GM18517 (cell line): ENCODE measurements at regions not wholly inside any gene's neighbourhood (a gene's known extent, or its start where the extent isn't known, plus 50 kb on each side); places are given as distances from the start of the nearest gene placed in this dataset.
"Not testable (repeated sequence)": the region's sequence is repeated elsewhere in the genome, so short reads cannot be mapped to it uniquely, and the experiment has no call there.

Source experiments
- ATAC-seq: cut with Tn5 transposase; IDR thresholded peaks from one replicate; pipeline ENCODE4 v1.9.1; 2021; ENCODE audit warnings: mild to moderate bottlenecking, moderate library complexity; ENCODE audit not compliant: unreplicated experiment

DNA sequence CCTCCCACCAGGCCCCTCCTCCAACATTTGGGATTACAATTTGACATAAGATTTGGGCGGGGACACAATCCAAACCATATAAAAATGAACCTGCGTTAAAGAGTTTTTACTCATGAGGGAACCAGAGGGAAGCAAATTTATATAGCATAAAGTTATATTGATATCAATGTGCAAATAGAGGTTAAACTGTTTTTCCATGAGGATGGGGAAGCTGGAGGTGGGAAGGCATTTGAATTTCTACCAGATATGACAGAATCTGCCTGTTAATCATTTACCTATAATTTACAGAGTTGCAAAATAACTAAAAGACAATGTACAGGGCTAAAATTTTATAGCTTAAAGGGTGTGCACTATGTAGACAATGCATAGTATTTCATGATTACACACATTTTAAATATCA is 322.0 kb upstream of the FKBP1C start:
- ATAC-seq: no peak

GRCh38 chr6:62891065-62891647 is 320.1 kb upstream of the FKBP1C start:
- ATAC-seq: no peak

- no peak for ATAC-seq
These were observed 317.2 kb upstream of the FKBP1C start for GRCh38 chr6:62894114-62894513.

DNA sequence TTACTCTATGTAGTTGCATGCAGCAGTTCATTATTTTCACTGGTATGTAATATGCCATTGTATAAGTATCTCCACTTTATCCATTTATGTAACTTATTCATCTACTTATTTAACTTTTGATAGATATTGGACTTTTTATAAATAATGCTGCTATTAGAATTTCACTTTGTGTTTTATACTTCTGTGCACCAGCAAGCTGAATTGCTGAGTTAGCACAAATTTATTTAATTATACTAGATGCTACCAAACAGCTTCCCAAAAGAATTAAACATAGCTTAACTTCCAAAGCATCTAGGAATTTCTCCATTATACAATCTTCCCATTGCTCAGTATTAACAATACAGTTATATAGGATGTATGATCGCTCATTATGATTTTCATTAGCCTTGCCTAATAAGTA is 308.0 kb upstream of the FKBP1C start:
- ATAC-seq: no peak

DNA sequence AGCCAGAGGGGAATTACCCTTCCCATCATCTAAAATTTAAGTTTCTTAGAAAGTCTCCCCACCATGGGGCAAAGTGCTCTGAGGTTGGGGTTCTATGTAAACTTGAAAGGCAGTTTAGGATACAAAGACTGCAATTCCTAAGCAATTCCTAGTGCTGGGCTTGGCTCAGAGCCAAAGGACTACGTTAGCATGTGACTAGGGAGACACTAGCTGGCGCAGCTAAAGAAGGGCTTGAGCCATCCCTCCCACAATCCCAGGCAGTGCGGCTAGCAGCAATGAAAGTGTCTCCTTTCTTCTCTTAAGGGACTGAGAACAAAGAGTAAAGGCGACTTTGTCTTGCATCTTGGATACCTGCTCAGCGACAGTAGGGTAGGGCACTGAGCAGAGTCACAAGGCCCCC is 306.6 kb upstream of the FKBP1C start:
- no peak for ATAC-seq

DNA sequence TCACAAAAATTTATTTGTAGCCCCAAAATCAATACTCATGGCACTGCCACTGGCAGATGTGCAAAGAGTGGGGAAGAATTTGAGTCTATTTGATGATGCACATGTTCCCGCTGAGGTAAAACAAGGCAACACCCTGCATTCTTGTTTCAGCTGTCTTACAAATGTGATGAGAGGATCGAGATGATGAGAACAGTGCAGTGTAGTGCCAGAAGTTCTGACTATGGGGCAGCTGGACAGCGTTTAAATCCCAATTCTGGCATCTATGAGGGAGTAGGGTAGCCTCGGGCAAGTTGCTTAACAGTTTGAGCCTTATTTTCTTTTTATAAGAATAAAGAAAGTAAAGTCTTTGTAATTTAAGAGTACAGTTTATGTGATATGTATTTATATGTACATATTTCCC is 296.7 kb upstream of the FKBP1C start:
- ATAC-seq: no peak

DNA sequence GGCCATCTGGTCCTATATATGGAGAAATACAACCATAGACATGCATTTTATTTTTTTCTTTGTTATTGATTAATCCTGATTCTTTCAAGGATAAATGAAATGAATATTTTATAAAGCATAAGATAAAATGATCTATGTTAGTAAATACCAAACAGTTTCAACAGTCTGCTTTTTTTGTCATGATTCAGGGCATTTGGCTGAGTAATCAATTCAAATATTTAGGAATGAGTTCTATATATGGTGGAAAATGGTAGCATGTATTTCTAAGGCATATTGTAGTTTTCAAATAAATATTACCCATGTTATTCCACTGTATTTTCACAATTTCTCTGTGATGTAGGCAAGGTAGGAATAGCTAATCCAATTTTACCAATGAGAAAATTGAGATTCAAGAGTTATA is 287.5 kb upstream of the FKBP1C start:
- no peak for ATAC-seq

DNA sequence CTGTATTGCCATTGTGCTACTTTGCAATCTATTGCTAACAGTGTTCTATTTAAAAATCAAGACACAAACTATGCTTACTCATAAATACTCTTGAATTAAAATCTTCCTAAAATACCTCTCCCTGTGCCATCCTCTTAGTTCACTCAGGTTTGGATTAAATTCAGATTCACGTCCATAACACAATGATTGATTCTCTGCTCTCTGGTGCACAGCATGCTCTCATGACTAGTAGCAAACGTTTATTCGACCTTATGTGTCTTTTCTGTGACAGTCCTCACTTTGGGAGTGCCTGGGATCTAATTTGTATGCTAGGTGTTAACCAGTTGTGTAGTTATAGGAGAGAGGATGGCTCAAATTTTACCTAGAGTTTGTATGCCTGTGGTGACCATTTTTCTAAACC is 270.4 kb upstream of the FKBP1C start:
- no peak for ATAC-seq

GRCh38 chr6:62942000-62942399 is 269.3 kb upstream of the FKBP1C start:
- ATAC-seq: no peak

DNA sequence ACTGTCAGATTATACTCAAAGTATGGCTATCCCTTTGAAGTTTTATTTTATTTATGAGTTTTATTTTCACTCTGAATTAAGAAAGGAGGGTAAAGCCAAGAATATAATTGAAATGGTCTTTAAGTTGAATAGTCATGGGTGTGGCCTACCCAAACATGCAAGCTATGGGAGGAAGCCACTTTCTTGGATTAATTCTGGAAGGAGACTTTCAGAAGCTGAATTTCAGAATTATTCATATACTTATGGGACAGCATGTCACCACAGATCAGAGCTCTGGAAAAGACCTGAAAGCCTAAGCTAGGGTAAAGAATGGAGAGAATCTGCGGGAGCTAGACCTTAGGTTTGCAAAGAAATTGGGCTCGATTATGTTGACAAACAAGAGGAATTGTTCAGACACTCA is 242.4 kb upstream of the FKBP1C start:
- no peak for ATAC-seq

DNA sequence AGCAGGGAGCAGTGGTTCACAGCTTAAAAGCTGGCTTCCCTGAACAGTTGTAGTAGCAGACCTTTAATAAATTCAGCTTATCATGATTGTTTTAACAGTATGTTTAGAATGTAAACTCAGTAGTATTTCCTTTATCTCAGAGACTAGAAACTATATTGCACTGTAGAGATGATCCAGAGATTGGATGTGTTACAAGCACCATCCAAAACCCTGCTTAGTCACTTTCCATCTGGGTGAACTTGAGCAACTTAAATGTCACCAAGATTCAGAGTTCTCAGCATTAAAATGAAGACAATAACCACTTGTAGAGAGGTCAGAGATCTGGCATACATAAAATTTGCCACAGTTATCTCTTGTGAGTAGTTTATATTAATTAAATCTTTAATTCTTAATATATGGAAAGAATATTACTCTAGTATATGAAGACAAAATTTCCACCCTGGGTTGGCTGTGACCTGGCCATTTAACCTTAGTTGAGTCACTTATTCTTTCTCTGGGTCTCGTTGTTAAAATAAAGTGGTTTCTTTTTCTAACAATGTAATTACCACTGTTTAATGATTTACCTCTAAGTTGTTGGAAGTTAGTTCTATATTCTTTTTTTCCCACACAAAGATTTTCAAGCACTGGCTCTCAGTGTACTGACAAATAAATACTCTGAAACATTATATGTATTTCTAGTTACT is 239.2 kb upstream of the FKBP1C start:
- ATAC-seq: no peak

DNA sequence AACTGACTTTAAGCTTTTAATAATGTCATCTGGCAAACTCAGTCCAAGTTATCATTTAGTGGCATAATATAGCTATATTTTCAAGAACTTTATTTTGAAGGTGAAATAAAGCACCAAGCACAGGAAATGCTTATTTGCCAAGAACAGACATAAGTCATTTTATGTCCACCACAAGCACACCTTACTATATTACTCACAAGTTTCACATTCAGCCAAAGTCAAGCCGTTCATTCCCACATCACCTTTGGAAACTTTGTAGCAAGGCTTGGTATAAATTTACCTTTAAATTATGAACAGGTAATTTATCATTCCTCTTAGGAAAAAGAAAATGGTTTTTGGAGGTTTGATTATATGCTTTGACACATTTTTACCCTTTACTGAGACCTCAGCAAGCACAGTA is 236.8 kb upstream of the FKBP1C start:
- ATAC-seq: peak; percentile 53

DNA sequence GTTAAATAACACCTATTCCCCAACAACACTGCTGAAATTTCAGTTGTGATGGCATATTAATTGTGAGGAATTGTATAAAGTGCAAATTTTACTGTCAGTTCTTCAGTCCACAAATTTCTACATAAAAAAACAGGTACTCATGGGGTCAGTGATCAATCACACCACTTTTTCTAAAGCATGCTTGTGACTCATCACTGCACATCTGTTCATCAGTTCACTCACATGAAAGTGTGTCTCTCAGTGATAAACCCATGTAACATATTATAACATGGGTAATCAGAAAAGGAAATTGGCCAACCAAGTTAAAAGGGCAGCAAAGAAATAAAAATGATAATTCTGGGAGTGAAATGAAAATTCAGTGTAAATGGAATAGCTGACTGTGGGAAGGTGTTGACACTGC is 234.7 kb upstream of the FKBP1C start:
- no peak for ATAC-seq

- no peak for ATAC-seq
These were observed 232.3 kb upstream of the FKBP1C start for GRCh38 chr6:62978920-62979319.

GRCh38 chr6:62980093-62980492 is 231.2 kb upstream of the FKBP1C start:
- ATAC-seq: no peak

- ATAC-seq: no peak
These were observed 230.5 kb upstream of the FKBP1C start for GRCh38 chr6:62980724-62981123.

DNA sequence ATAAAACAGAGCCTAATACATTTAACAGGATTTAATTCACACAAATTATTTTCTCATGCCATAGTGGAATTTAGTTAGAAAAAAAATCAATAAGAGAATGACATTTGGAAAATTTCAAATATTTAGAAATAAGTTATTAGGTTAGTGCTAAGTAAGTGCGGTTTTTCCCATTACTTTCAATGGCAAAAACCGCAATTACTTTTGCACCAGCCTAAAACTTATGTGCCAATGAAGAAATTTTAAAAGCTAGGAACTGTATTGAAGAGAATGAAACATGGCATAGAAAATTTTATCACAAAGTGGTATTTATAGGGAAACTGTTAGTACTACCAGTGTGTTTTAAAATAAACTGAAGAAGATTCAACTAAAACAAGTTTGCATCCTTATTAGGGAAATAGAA is 228.3 kb upstream of the FKBP1C start:
- ATAC-seq: no peak

DNA sequence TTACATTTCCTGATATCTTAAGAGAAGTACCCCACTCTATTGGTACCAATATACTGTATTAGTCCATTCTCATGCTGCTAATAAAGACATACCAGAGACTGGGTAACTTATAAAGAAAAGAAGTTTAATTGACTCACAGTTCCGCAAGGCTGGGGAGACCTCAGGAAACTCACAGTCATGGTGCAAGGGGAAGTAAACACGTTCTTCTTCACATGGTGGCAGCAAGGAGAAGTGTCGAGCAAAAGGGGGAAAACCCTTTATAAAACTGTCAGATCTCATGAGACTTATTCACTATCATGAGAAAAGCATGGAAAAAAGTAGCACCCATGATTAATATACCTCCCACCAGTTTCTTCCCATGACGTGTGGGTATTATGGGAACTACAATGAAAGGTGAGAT is 219.6 kb upstream of the FKBP1C start:
- not testable (repeated sequence) for ATAC-seq

GRCh38 chr6:62993951-62994350 is 217.3 kb upstream of the FKBP1C start:
- no peak for ATAC-seq

DNA sequence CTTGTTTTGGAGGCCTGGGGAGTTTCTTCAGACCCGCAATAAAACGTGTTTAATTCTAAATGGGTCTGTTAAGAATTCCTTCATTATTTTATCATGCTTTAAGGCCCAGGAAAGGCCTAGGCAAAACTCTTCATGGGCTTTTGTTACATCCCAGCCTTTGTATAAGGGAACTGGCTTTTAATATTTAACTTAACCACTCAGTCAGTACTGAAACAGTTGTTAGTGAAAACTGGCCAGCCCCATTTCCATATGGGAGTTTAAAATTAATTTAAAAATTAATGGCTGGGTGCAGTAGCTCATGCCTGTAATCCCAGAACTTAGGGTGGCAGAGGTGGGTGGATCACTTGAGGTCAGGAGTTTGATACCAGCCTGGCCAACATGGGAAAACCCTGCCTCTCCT is 213.2 kb upstream of the FKBP1C start:
- ATAC-seq: no peak

DNA sequence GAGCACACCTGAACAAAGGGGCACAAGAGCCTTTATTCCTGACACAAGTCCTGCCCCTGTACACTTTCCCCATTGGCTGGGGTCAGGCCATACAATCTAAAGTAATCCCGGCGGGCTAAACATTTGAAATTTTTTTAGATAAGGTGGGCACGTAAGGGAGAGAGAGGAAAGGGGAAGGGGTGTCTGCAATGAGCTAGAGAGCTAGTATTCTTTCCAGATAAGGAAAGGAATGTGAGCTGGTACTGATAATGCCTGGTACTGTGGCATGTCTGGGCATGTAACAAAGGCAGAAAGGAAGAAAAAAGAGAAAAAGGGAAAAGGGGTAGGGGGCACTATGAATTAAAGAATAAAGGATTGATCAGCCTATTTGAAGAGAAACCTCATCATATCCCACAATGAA is 212.0 kb upstream of the FKBP1C start:
- not testable (repeated sequence) for ATAC-seq

DNA sequence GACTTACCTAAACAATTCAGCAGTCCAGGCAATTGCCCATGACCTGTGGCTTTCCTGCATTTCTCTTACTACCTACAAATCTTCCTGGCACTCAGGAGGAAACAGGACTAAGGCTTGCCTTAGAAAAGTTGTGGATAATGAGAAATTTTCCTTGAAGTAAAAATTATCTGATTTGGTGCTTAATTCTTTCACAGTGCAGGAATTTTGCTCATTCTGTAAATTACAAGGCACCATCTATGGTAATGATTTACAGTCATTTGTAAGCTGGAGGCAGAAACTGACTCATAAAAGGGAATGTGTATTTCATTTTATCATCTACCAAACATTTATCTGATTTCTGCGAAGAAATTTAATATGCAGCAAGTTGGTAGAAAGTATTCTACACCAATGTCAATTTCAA is 211.5 kb upstream of the FKBP1C start:
- ATAC-seq: no peak

- ATAC-seq: not testable (repeated sequence)
These were observed 205.3 kb upstream of the FKBP1C start for GRCh38 chr6:63006018-63006417.
